CD8-positive, alpha-beta memory T cell (primary cell): ENCODE measurements at regions not wholly inside any gene's neighbourhood (a gene's known extent, or its start where the extent isn't known, plus 50 kb on each side); places are given as distances from the start of the nearest gene placed in this dataset.
"Not testable (repeated sequence)": the region's sequence is repeated elsewhere in the genome, so short reads cannot be mapped to it uniquely, and the experiment has no call there.

Experiments used
- CTCF ChIA-PET: fragments of 350-600 bp; sonication (Branson Sonifier 250); formaldehyde crosslinking; loops from one replicate; lab custom pipeline; 2021; ENCODE audit warnings: antibody characterized with exemption; lab: Charles Lee
- POLR2A ChIA-PET: fragments of 350-600 bp; sonication (Branson Sonifier 250); formaldehyde crosslinking; loops from one replicate; lab custom pipeline; 2021; ENCODE audit warnings: antibody characterized with exemption; lab: Charles Lee
- DNase-seq, 5 donors: peaks; one replicate each; pipeline versions ENCODE4 v3.0.0 to v3.0.0-alpha.2; 2020 to 2022; ENCODE audit warnings: mixed read lengths in 1 of 5
- H3K27ac ChIP-seq: one replicate; pipeline ENCODE4 v1.7.0; 2013; ENCODE audit warnings: low read depth, mild to moderate bottlenecking, low read length, moderate library complexity
- H3K27me3 ChIP-seq: 2 replicates; pipeline ENCODE4 v1.7.0; 2013; ENCODE audit warnings: low read length, mild to moderate bottlenecking; ENCODE audit not compliant: insufficient read depth, poor library complexity, severe bottlenecking
- H3K36me3 ChIP-seq: 2 replicates; pipeline ENCODE4 v1.7.0; 2013; ENCODE audit warnings: mild to moderate bottlenecking, low read length, moderate library complexity; ENCODE audit not compliant: insufficient read depth
- H3K4me1 ChIP-seq: 2 replicates; pipeline ENCODE4 v1.7.0; 2013; ENCODE audit warnings: mild to moderate bottlenecking, low read length, moderate library complexity; ENCODE audit not compliant: insufficient read depth
- H3K4me3 ChIP-seq: 2 replicates; pipeline ENCODE4 v1.7.0; 2013; ENCODE audit warnings: mild to moderate bottlenecking, low read length
- H3K9me3 ChIP-seq: 2 replicates; pipeline ENCODE4 v1.7.0; 2013; ENCODE audit warnings: mild to moderate bottlenecking, low read length
- H3K27ac Mint-ChIP-seq, 8 donors: one replicate each; pipeline ENCODE4 v1.8.0; 2020 to 2021; ENCODE audit warnings: mixed read lengths in 8 of 8, mild to moderate bottlenecking in 6 of 8, inconsistent platforms in 3 of 8, moderate library complexity in 3 of 8
- H3K27me3 Mint-ChIP-seq, 2 donors: one replicate each; pipeline ENCODE4 v1.8.0; 2020 to 2021; ENCODE audit warnings: mixed read lengths in 2 of 2, mild to moderate bottlenecking in 1 of 2, moderate library complexity in 1 of 2
- H3K36me3 Mint-ChIP-seq, 3 donors: one replicate each; pipeline ENCODE4 v1.8.0; 2020 to 2021; ENCODE audit warnings: mixed read lengths in 3 of 3, inconsistent platforms in 1 of 3, mild to moderate bottlenecking in 1 of 3
- H3K4me1 Mint-ChIP-seq, 3 donors: one replicate each; pipeline ENCODE4 v1.8.0; 2020 to 2021; ENCODE audit warnings: mixed read lengths in 3 of 3, inconsistent platforms in 1 of 3, mild to moderate bottlenecking in 1 of 3
- H3K4me3 Mint-ChIP-seq, 7 donors: one replicate each; pipeline ENCODE4 v1.8.0; 2020 to 2021; ENCODE audit warnings: mixed read lengths in 7 of 7, mild to moderate bottlenecking in 6 of 7, moderate library complexity in 4 of 7, inconsistent platforms in 2 of 7
- H3K9me3 Mint-ChIP-seq, 5 donors: one replicate each; pipeline ENCODE4 v1.8.0; 2020 to 2022; ENCODE audit warnings: mixed read lengths in 5 of 5, mild to moderate bottlenecking in 3 of 5, moderate library complexity in 2 of 5, inconsistent platforms in 1 of 5

DNA sequence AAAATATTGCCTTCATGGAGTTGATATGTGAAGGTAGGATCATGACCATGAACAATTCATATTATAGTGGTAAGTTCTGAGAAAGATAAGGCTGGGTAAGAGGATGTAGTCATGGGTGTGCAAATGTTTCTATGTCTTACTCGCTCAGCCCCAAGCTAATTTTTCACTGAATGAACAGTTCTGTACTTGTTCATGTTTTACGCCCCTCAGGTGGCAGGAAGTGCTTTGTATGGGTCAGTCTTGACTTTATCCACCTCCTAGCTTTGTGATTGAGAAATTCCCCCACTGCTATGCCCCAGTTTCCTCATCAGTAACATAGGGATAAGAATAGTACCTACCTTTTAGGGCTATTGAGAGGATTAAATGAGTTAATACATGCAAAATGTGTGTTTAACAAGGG, 148.2 kb upstream of the KCNG1 start:
- CTCF ChIA-PET, result no interaction called here

DNA sequence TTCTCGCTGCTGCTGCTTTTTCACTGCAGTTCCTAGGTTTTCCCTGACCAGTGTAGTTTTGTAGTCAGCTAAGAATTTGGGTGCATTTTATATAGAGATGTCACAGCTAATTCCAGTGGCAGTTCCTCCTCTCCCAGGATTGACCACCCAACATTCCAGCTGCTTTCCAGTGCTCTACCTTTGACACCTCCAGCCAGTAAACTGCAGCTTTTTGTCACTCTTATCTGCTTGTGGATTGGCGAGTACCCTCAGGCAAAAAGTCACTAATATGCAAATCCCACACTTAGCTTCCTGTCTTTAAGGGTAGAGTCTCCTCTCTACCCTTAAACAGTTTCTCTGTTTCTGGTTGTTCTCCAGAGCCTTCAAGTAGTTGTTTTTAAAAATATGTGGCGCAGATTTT, 146.9 kb upstream of the KCNG1 start:
- DNase-seq, result no peak
- no peak overlapping the region for H3K4me3 ChIP-seq
- H3K4me1 ChIP-seq, result no peaks in the 10 kb centered on the region
- H3K27ac Mint-ChIP-seq, result no peak overlapping the region
- no peaks in the 10 kb centered on the region for H3K9me3 ChIP-seq
- H3K9me3 Mint-ChIP-seq, result no peaks in the 10 kb centered on the region
- ChIA-PET CTCF (no interaction called here), POLR2A (no interaction called here)
- peaks cover 25 to 65% of the 10 kb centered on the region in 2 donors for H3K27me3 Mint-ChIP-seq
- H3K4me3 Mint-ChIP-seq, result no peak overlapping the region
- H3K36me3 ChIP-seq, result no peaks in the 10 kb centered on the region
- no peaks in the 10 kb centered on the region for H3K4me1 Mint-ChIP-seq
- no peaks in the 10 kb centered on the region for H3K27me3 ChIP-seq
- H3K27ac ChIP-seq, result no peak overlapping the region
- no peaks in the 10 kb centered on the region for H3K36me3 Mint-ChIP-seq

More for the DNA sequence above, 148.2 kb upstream of the KCNG1 start:
- H3K4me3 Mint-ChIP-seq, result no peak overlapping the region
- H3K36me3 ChIP-seq, result no peaks in the 10 kb centered on the region
- H3K36me3 Mint-ChIP-seq, result no peaks in the 10 kb centered on the region
- no peaks in the 10 kb centered on the region for H3K9me3 Mint-ChIP-seq
- no peak overlapping the region for H3K4me3 ChIP-seq
- no peaks in the 10 kb centered on the region for H3K4me1 Mint-ChIP-seq
- H3K27ac Mint-ChIP-seq, result no peak overlapping the region
- DNase-seq, result no peak
- H3K9me3 ChIP-seq, result no peaks in the 10 kb centered on the region
- POLR2A ChIA-PET, result no interaction called here
- no peak overlapping the region for H3K27ac ChIP-seq
- H3K4me1 ChIP-seq, result no peaks in the 10 kb centered on the region
- H3K27me3 ChIP-seq, result no peaks in the 10 kb centered on the region
- H3K27me3 Mint-ChIP-seq, result peaks cover 26 to 74% of the 10 kb centered on the region in 2 donors

DNA sequence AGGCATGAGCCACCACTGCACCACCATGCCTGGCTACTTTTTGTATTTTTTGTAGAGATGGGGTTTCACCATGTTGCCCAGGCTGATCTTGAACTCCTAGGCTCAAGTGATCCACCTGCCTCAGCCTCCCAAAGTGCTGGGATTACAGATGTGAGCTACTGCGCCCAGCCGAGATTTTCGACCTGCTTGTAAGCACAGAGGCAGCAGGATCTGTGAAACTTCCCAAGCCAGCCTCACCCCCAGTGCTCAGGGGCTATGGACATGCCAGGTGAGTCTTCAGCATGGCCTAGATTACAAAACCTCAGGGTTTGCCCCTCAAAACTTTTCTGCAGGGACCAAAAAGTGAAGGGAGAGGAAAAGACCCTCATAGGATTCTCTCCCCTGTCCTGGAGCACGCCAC, 145.0 kb upstream of the KCNG1 start:
- peaks cover 28 to 49% of the 10 kb centered on the region in 2 donors for H3K27me3 Mint-ChIP-seq
- H3K27ac ChIP-seq, H3K4me3 ChIP-seq, H3K27me3 ChIP-seq, H3K4me3 Mint-ChIP-seq, CTCF ChIA-PET, H3K36me3 ChIP-seq, DNase-seq, H3K4me1 ChIP-seq, H3K36me3 Mint-ChIP-seq, H3K4me1 Mint-ChIP-seq, POLR2A ChIA-PET, H3K27ac Mint-ChIP-seq, H3K9me3 ChIP-seq, H3K9me3 Mint-ChIP-seq: not testable (repeated sequence)

DNA sequence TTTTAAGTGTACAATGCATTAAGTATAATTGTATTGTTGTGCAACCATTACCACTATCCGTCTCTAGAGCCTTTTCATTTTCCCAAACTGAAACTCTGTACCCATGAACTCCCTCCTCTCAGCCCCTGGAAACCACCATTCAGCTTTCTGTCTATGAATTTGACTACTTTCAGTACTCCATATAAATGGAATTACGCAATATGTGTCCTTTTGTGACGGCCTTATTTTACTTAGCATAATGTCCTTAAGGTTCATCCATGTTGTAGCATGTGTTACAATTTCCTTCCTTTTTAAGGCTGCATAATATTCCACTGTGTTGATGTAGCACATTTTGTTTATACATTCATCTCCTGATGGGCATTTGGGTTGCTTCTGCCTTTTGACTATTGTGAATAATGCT, 143.6 kb upstream of the KCNG1 start:
- Histone ChIP-seq H3K4me3 (no peak overlapping the region), H3K27ac (no peak overlapping the region), H3K36me3 (no peaks in the 10 kb centered on the region), H3K9me3 (no peaks in the 10 kb centered on the region), H3K4me1 (no peaks in the 10 kb centered on the region), H3K27me3 (no peaks in the 10 kb centered on the region)
- no peaks in the 10 kb centered on the region for H3K9me3 Mint-ChIP-seq
- no peaks in the 10 kb centered on the region for H3K4me1 Mint-ChIP-seq
- ChIA-PET POLR2A (no interaction called here), CTCF (no interaction called here)
- no peaks in the 10 kb centered on the region for H3K36me3 Mint-ChIP-seq
- H3K27ac Mint-ChIP-seq, result no peak overlapping the region
- H3K4me3 Mint-ChIP-seq, result no peak overlapping the region
- DNase-seq, result no peak
- peaks cover 19 to 42% of the 10 kb centered on the region in 2 donors for H3K27me3 Mint-ChIP-seq

DNA sequence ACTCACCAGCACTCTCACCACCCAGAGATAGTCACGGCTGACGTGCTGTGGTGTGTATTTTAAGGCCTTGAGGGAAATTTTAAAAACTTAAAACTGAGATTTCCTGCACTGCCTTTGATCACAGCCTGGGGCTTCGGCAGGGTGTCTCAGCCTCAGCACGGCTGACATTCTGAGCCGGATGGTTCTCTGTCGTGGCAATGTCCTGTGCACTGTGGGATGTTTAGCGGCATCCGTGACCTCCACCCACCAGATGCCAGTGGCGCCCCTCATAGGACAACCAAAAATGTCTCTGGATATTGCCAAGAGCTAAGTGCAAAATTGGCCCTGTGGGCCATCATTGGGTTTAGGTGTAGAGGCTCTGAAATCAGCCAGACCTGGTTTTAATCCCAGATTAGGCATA, 142.2 kb upstream of the KCNG1 start:
- no peak overlapping the region for H3K4me3 Mint-ChIP-seq
- no peaks in the 10 kb centered on the region for H3K9me3 ChIP-seq
- ChIA-PET CTCF (no interaction called here), POLR2A (no interaction called here)
- no peaks in the 10 kb centered on the region for H3K4me1 ChIP-seq
- no peaks in the 10 kb centered on the region for H3K36me3 ChIP-seq
- no peak for DNase-seq
- no peaks in the 10 kb centered on the region for H3K9me3 Mint-ChIP-seq
- peaks cover 15 to 39% of the 10 kb centered on the region in 2 donors for H3K27me3 Mint-ChIP-seq
- no peaks in the 10 kb centered on the region for H3K4me1 Mint-ChIP-seq
- H3K36me3 Mint-ChIP-seq, result no peaks in the 10 kb centered on the region
- H3K27ac ChIP-seq, result no peak overlapping the region
- no peak overlapping the region for H3K4me3 ChIP-seq
- peaks cover 4% of the 10 kb centered on the region for H3K27me3 ChIP-seq
- no peak overlapping the region for H3K27ac Mint-ChIP-seq

DNA sequence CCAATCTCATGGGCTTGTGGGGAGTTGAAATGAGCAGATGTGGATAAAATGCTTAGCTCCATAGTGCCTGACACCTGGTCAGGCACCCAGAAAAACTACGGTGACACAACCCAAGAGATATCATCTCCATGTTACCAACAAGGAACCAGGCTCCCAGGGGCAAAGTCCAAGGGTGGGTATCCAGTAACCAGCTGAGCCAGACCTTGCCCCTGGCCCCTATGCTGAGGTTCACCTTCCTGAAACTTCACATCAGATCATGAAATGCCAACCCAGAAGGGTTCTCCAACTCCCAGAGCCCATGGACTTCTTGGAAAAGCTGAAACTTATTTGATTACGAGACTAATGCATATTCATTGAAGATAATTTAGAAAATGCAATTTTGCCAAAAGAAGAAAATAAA, 141.8 kb upstream of the KCNG1 start:
- Histone ChIP-seq H3K4me3 (no peak overlapping the region), H3K27me3 (peaks cover 4% of the 10 kb centered on the region), H3K4me1 (no peaks in the 10 kb centered on the region), H3K27ac (no peak overlapping the region), H3K9me3 (no peaks in the 10 kb centered on the region), H3K36me3 (no peaks in the 10 kb centered on the region)
- ChIA-PET CTCF (no interaction called here), POLR2A (no interaction called here)
- no peak for DNase-seq
- Mint-ChIP-seq H3K36me3 (no peaks in the 10 kb centered on the region), H3K27ac (no peak overlapping the region), H3K4me3 (no peak overlapping the region), H3K4me1 (no peaks in the 10 kb centered on the region), H3K27me3 (peaks cover 14 to 35% of the 10 kb centered on the region in 2 donors), H3K9me3 (no peaks in the 10 kb centered on the region)

DNA sequence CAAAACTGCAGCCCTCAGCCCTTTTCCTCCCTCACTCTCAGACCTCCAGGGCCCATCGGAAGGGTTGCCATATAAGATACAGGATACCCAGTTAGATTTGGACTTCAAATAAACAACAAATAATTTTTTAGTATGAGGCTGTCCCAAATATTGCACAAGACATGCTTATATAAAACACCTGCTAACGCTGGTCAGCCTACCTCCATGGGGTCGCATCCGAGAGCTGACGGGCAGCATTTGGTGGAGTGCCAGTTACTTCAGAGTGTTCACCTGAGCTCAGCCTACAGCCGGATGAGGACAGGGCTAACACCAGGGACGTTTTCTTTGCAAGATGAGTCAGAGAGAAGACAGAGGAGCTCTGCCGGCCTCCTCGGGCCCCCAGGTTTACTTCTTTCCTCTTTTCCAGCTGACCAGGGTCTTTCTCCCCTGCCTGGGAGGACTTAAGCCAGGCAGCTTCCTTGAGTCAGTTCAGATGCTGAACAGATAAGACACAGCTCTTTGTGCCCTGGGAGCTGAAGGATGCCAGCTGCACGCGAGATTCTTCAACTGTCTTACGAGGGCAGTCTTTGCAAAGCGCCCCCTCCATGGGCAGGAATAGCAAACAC, 141.2 kb upstream of the KCNG1 start:
- no peaks in the 10 kb centered on the region for H3K9me3 Mint-ChIP-seq
- no peaks in the 10 kb centered on the region for H3K36me3 ChIP-seq
- no peaks in the 10 kb centered on the region for H3K9me3 ChIP-seq
- H3K27ac ChIP-seq, result no peak overlapping the region
- H3K4me3 ChIP-seq, result no peak overlapping the region
- H3K4me1 Mint-ChIP-seq, result no peaks in the 10 kb centered on the region
- H3K27me3 Mint-ChIP-seq, result peaks cover 12 to 33% of the 10 kb centered on the region in 2 donors
- H3K27me3 ChIP-seq, result peaks cover 4% of the 10 kb centered on the region
- H3K4me3 Mint-ChIP-seq, result no peak overlapping the region
- H3K27ac Mint-ChIP-seq, result no peak overlapping the region
- ChIA-PET POLR2A (no interaction called here), CTCF (no interaction called here)
- no peaks in the 10 kb centered on the region for H3K4me1 ChIP-seq
- no peaks in the 10 kb centered on the region for H3K36me3 Mint-ChIP-seq
- DNase-seq, result no peak

DNA sequence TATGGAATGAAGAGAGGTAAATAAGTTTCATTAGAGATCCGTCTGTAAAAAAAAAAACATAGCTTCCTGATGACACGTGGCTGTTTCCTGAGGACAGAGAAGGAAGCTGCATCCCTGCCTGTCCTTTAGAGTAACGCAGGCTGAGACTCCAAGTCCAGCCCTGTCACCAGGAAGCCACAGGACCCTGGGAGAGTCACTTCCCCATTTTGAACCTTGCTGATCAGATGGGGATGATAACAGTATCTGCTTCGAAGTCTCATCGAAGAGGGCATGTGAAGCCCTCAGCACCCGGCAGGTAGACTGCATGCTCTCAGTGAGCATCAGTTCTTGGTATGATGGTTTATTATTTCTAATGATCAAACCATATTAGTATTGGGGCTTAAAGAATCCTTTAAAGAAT, 139.1 kb upstream of the KCNG1 start:
- no peaks in the 10 kb centered on the region for H3K4me1 ChIP-seq
- ChIA-PET CTCF (interaction anchor here (0.8 kb wide), 1 partner anchor 11 kb away, joined by 3 read pairs; no protein-coding TSS in a partner anchor), POLR2A (no interaction called here)
- no peak for DNase-seq
- Mint-ChIP-seq H3K9me3 (no peaks in the 10 kb centered on the region), H3K27me3 (peaks cover 16 to 41% of the 10 kb centered on the region in 2 donors), H3K27ac (no peak overlapping the region), H3K4me1 (no peaks in the 10 kb centered on the region), H3K36me3 (no peaks in the 10 kb centered on the region), H3K4me3 (no peak overlapping the region)
- H3K27ac ChIP-seq, result no peak overlapping the region
- H3K4me3 ChIP-seq, result no peak overlapping the region
- no peaks in the 10 kb centered on the region for H3K9me3 ChIP-seq
- H3K36me3 ChIP-seq, result no peaks in the 10 kb centered on the region
- H3K27me3 ChIP-seq, result peaks cover 4% of the 10 kb centered on the region
